GM13977 (cell line): ENCODE measurements at regions not wholly inside any gene's neighbourhood (a gene's known extent, or its start where the extent isn't known, plus 50 kb on each side); places are given as distances from the start of the nearest gene placed in this dataset.

Experiments used
- DNase-seq: peaks from one replicate; pipeline ENCODE4 v3.0.0; 2012; ENCODE audit warnings: low spot score
- in situ Hi-C: fragments of 300-500 bp; cut with MboI; formaldehyde crosslinking; loops from one replicate; pipeline ENCODE4 v1.12.0; 2022; ENCODE audit warnings: low sequenced_read_pairs, low pct_unique_long_range_greater_than_20kb, mixed read lengths, inconsistent platforms; ENCODE audit not compliant: unreplicated experiment
- TF ChIP-seq, protein P1 (sequence below): IDR thresholded peaks from 2 replicates; pipeline ENCODE4 v1.5.1; 2012; ENCODE audit warnings: mild to moderate bottlenecking, control low read depth; ENCODE audit not compliant: insufficient read depth; ENCODE audit errors: extremely low read depth, missing control alignments

DNA sequence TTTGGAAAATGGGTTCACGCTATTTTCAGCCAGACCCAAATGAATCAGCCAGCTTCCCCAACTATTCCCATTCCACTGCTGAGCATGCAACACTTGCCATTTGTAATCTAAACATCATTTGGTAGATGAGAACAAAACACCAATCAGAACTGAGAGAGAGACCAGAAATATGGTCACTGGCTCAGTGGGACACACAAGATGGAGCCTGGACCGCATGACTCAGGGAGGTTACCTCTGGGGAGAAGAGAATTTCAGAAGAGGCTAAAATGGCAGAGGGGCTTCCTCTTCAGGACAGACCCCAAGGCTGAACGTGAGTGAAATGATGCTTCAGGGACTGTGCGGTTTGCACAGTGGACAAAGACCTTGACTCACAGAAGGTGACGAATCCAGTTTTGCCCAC, 126.6 kb downstream of the URB2 start:
- in situ Hi-C loops = no loop called here
- TF ChIP-seq, protein P1, sequence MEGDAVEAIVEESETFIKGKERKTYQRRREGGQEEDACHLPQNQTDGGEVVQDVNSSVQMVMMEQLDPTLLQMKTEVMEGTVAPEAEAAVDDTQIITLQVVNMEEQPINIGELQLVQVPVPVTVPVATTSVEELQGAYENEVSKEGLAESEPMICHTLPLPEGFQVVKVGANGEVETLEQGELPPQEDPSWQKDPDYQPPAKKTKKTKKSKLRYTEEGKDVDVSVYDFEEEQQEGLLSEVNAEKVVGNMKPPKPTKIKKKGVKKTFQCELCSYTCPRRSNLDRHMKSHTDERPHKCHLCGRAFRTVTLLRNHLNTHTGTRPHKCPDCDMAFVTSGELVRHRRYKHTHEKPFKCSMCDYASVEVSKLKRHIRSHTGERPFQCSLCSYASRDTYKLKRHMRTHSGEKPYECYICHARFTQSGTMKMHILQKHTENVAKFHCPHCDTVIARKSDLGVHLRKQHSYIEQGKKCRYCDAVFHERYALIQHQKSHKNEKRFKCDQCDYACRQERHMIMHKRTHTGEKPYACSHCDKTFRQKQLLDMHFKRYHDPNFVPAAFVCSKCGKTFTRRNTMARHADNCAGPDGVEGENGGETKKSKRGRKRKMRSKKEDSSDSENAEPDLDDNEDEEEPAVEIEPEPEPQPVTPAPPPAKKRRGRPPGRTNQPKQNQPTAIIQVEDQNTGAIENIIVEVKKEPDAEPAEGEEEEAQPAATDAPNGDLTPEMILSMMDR = no peak
- DNase-seq = no peak

DNA sequence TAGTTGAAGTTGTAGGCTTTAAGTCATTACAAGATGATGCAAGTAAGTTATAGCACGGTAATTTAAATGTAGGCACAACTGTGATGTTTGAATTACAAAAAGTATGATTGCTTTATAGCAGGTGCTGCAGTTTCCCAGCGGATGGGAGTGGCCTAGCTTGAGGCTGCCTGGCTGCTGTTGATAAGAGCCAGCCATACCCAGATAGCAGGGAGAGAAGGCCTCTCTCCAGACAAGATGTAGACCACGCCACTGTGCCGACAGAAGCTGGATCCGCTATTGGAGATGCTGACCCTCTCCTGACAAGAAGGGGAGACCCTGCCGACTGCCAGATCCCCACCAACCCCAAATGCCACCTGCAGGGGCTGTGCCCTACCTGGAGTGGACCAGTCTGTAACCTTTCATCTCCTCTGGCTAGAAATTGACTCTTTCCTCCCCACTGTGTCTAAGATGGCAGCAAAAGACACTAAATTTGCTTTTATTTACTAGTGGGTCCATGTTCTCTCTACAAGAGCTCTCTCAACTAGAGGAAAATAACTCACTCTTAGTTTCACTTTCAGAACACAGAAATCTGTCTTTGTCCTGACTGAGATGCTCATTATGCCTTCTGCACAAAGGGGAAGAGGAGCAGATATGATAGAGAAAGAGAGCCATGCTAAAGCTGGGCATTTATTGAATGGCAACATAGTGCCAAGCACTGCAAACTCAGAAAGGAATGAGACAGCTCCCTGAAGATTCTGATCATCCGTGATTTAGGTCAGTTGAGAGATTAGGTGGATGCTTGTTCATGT, 127.9 kb downstream of the URB2 start:
- DNase-seq = peak; percentile 24
- in situ Hi-C loops = no loop called here
- TF ChIP-seq, protein P1 = no peak

DNA sequence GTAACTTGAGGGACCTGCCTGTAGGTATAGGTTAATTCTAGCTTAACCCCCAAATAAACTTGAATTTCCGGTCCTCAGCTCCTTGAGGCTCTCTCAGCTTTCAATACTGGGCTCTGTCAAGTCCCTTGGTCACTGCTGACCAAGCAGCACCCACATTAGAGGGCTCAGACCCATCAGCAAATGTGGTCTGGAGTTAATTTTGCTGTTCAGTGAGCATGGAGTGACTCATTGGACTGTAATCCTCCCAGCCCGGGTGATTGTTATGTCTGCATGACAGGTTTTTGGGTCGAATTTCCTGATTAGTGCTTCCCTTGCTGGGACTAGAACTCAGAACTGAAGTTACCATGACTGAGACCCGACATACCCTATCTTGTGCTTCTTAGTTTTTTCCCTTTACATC, 130.6 kb downstream of the URB2 start:
- no peak for DNase-seq
- TF ChIP-seq, protein P1 = no peak
- in situ Hi-C loops = no loop called here

DNA sequence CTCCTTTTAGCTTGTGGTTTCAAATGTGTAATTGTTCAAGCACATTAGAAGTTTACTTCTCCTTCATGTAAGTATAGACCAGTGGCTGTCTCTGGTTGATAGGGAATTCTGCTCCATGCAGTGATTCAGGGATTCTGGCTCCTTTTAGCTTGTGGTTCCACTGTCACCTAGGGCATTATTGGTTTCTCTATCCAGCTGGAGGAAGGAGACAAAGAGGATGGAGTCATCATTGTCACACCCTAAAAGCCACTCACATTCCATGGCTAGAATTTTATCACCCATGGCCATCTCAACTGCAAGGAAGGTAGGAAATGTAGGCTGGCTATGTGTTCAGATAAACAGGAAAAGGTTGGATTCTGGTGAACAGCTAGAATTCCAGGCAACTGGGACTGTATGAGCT, 131.2 kb downstream of the URB2 start:
- TF ChIP-seq, protein P1 = no peak
- no peak for DNase-seq
- in situ Hi-C loops = no loop called here

DNA sequence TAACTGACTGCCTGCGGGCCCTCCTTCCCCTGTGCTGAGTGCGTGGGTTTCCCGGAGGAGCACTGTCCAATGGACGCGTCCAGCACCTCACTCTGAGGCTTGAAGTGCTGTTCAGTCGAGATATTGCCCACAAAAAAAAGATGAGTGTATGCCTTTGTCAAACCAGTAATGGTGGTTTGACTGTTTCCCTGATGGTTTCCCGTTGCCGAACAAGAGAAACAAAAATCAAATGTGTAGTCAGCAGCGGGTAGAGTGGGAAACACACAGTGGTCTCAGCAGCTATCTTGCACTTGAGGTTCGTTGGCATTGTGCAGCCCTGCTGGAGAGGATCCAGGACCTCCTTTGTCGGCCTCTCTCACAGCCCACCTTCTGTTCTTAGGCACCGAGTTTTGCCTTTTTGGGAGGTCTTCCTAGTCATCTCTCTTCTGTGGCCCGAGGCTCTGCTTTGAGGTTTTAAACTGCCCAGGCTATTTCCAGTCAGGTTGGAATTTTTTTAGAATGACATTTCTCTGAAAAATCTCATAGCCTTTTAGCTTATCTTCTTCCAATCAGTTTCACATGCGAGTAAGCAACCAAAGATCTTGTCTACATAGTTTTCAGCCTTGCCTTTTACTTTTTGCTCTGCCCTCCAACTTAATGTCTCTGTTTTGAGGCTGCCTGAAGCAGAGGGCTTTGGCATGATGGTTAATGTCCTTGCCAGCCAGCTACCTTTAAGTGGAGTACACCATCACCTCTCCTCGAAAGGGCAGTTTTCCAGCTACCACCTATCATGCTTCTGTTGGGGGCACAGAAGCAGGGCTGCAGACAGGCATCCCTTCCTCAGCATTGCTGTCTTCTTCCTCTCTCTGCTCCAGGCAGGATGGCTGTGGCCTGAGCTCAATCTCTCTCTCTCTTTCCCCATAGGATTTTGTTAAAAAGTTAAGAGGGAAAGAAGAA, 132.3 kb downstream of the URB2 start:
- no peak for DNase-seq
- TF ChIP-seq, protein P1 = no peak
- in situ Hi-C loops = no loop called here

DNA sequence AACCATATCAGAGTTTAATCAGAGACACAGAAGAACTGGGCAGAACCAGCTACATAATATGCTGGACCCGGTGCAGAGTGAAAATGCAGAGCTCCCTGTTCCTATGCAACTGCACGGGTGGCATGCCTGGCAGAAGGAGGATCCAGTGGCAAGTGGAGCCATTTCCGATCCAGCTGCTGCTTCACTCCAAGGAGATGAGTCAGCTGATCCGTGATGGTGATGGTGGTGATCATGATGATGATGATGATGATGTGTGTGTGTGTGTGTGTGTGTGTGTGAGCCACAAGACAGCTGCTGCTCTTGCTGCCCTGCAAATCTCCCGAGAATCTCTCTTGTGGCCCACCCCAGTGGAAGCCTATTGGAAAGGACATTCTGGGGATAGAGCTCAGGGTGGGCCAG, 133.0 kb downstream of the URB2 start:
- TF ChIP-seq, protein P1 = no peak
- DNase-seq = no peak
- in situ Hi-C loops = no loop called here
